ENCODE measurements at regions not wholly inside any gene's neighbourhood (a gene's known extent, or its start where the extent isn't known, plus 50 kb on each side); places are given as distances from the start of the nearest gene placed in this dataset.

- TF ChIP-seq, protein P1, sequence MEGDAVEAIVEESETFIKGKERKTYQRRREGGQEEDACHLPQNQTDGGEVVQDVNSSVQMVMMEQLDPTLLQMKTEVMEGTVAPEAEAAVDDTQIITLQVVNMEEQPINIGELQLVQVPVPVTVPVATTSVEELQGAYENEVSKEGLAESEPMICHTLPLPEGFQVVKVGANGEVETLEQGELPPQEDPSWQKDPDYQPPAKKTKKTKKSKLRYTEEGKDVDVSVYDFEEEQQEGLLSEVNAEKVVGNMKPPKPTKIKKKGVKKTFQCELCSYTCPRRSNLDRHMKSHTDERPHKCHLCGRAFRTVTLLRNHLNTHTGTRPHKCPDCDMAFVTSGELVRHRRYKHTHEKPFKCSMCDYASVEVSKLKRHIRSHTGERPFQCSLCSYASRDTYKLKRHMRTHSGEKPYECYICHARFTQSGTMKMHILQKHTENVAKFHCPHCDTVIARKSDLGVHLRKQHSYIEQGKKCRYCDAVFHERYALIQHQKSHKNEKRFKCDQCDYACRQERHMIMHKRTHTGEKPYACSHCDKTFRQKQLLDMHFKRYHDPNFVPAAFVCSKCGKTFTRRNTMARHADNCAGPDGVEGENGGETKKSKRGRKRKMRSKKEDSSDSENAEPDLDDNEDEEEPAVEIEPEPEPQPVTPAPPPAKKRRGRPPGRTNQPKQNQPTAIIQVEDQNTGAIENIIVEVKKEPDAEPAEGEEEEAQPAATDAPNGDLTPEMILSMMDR (IDR thresholded peaks at IDR 0.05; ENCODE audit: poor library complexity): no peak
- TF ChIP-seq EZH2phosphoT487 (IDR thresholded peaks at IDR 0.05; ENCODE audit: low read depth, severe bottlenecking, unreplicated experiment) (no peak), EZH2 (IDR thresholded peaks at IDR 0.05; ENCODE audit: borderline replicate concordance) (no peak)
These were observed 95.0 kb upstream of the UBQLN2 start for GRCh38 chrX:56468441-56468840.

Measured in hepatocyte (in vitro differentiated cells).